GM19395 (cell line): ENCODE measurements at regions not wholly inside any gene's neighbourhood (a gene's known extent, or its start where the extent isn't known, plus 50 kb on each side); places are given as distances from the start of the nearest gene placed in this dataset.

Experiments
- ATAC-seq: cut with Tn5 transposase; IDR thresholded peaks from one replicate; pipeline ENCODE4 v1.9.1; 2021; ENCODE audit warnings: mild to moderate bottlenecking, moderate library complexity; ENCODE audit not compliant: unreplicated experiment

GRCh38 chr10:4326647-4327046 is 499.4 kb upstream of the AKR1E2 start:
- no peak for ATAC-seq

- ATAC-seq = no peak
These were observed 506.1 kb upstream of the AKR1E2 start for GRCh38 chr10:4319870-4320367.

- ATAC-seq = no peak
These were observed 509.7 kb upstream of the AKR1E2 start for GRCh38 chr10:4316161-4316810.

GRCh38 chr10:4315551-4315950 is 510.5 kb upstream of the AKR1E2 start:
- ATAC-seq = no peak

GRCh38 chr10:4313051-4313450 is 513.0 kb upstream of the AKR1E2 start:
- no peak for ATAC-seq

- ATAC-seq = no peak
These were observed 513.8 kb upstream of the AKR1E2 start for GRCh38 chr10:4312051-4312835.

GRCh38 chr10:4310172-4310571 is 515.8 kb upstream of the AKR1E2 start:
- no peak for ATAC-seq

GRCh38 chr10:4307910-4308309 is 518.1 kb upstream of the AKR1E2 start:
- ATAC-seq = no peak

- no peak for ATAC-seq
These were observed 519.1 kb upstream of the AKR1E2 start for GRCh38 chr10:4306871-4307270.

GRCh38 chr10:4303045-4303444 is 518.0 kb upstream of the KLF6 start:
- ATAC-seq = no peak

- no peak for ATAC-seq
These were observed 516.5 kb upstream of the KLF6 start for GRCh38 chr10:4301291-4302045.

- ATAC-seq = no peak
These were observed 511.2 kb upstream of the KLF6 start for GRCh38 chr10:4296161-4296560.

GRCh38 chr10:4294996-4295792 is 510.2 kb upstream of the KLF6 start:
- ATAC-seq = no peak

- no peak for ATAC-seq
These were observed 509.3 kb upstream of the KLF6 start for GRCh38 chr10:4294271-4294670.

- no peak for ATAC-seq
These were observed 507.0 kb upstream of the KLF6 start for GRCh38 chr10:4291990-4292389.

- no peak for ATAC-seq
These were observed 500.1 kb upstream of the KLF6 start for GRCh38 chr10:4285121-4285520.

GRCh38 chr10:4283846-4284610 is 499.0 kb upstream of the KLF6 start:
- no peak for ATAC-seq

GRCh38 chr10:4282496-4282895 is 497.5 kb upstream of the KLF6 start:
- ATAC-seq = no peak

- ATAC-seq = no peak
These were observed 496.3 kb upstream of the KLF6 start for GRCh38 chr10:4281190-4281825.
